Smooth muscle cell (in vitro differentiated cells): ENCODE measurements at regions not wholly inside any gene's neighbourhood (a gene's known extent, or its start where the extent isn't known, plus 50 kb on each side); places are given as distances from the start of the nearest gene placed in this dataset.

Source experiments
- DNase-seq: peaks from one replicate; lab custom pipeline; 2025; ENCODE audit not compliant: unreplicated experiment; lab: John Stamatoyannopoulos, UW
- H2AFZ ChIP-seq: fragments of 200-600 bp; sonication (generic); 2 replicates; pipeline ENCODE4 v1.6.0; 2016; ENCODE audit warnings: antibody characterized with exemption, low read depth, mild to moderate bottlenecking
- H3F3A ChIP-seq: fragments of 200-600 bp; sonication (generic); 2 replicates; pipeline ENCODE4 v1.6.0; 2017; ENCODE audit warnings: antibody characterized with exemption, low read depth
- H3K27ac ChIP-seq: fragments of 200-600 bp; sonication (generic); 2 replicates; pipeline ENCODE4 v1.5.1; 2016; ENCODE audit warnings: low read depth, mild to moderate bottlenecking
- H3K27me3 ChIP-seq: fragments of 200-600 bp; sonication (generic); 2 replicates; pipeline ENCODE4 v1.6.1; 2016; ENCODE audit warnings: low read depth, mild to moderate bottlenecking
- H3K36me3 ChIP-seq: fragments of 200-600 bp; sonication (generic); 2 replicates; pipeline ENCODE4 v1.5.1; 2016; ENCODE audit warnings: low read depth
- H3K4me1 ChIP-seq: fragments of 200-600 bp; sonication (generic); 2 replicates; pipeline ENCODE4 v1.5.1; 2016; ENCODE audit warnings: low read depth
- H3K4me2 ChIP-seq: fragments of 200-600 bp; sonication (generic); 2 replicates; pipeline ENCODE4 v1.6.0; 2016; ENCODE audit warnings: mild to moderate bottlenecking
- H3K4me3 ChIP-seq: fragments of 200-600 bp; sonication (generic); 2 replicates; pipeline ENCODE4 v1.5.1; 2016; ENCODE audit warnings: mild to moderate bottlenecking
- H3K79me2 ChIP-seq: fragments of 200-600 bp; sonication (generic); 2 replicates; pipeline ENCODE4 v1.6.0; 2016; ENCODE audit warnings: low read depth, mild to moderate bottlenecking
- H3K9ac ChIP-seq: fragments of 200-600 bp; sonication (generic); 2 replicates; pipeline ENCODE4 v1.6.0; 2016; ENCODE audit warnings: low read depth
- H3K9me3 ChIP-seq: fragments of 200-600 bp; sonication (generic); replicated peaks from 2 replicates; pipeline ENCODE4 v1.5.1; 2016; ENCODE audit warnings: low read depth
- H4K20me1 ChIP-seq: fragments of 200-600 bp; sonication (generic); 2 replicates; pipeline ENCODE4 v1.6.0; 2016; ENCODE audit warnings: low read depth
- CTCF ChIP-seq: fragments of 200-600 bp; sonication (generic); IDR thresholded peaks from 2 replicates; pipeline ENCODE4 v1.5.1; 2017; ENCODE audit warnings: borderline replicate concordance, mild to moderate bottlenecking, antibody characterized with exemption; ENCODE audit not compliant: insufficient read depth, poor library complexity, severe bottlenecking
- WGBS: methylation state at CpG from one replicate; pipeline ENCODE4 v1.1.7; 2016; ENCODE audit warnings: low lambda C conversion rate; 5-methylcytosine and 5-hydroxymethylcytosine counted together

GRCh38 chr12:132430838-132431774 lies 58.8 kb upstream of the FBRSL1 start:
- no peaks in the 10 kb centered on the region for H3K36me3 ChIP-seq
- no peak overlapping the region for H3K27ac ChIP-seq
- peaks cover 49% of the 10 kb centered on the region for H3K27me3 ChIP-seq
- H3K4me1 ChIP-seq: peaks cover 39% of the 10 kb centered on the region
- H2AFZ ChIP-seq: no peak overlapping the region
- H3K4me2 ChIP-seq: no peak overlapping the region
- no peaks in the 10 kb centered on the region for H3K79me2 ChIP-seq
- no peaks in the 10 kb centered on the region for H3K9me3 ChIP-seq
- no peak for TF ChIP-seq CTCF
- H3F3A ChIP-seq: no peaks in the 10 kb centered on the region
- no peak for DNase-seq
- no peak overlapping the region for H3K4me3 ChIP-seq
- H4K20me1 ChIP-seq: no peaks in the 10 kb centered on the region
- no peak overlapping the region for H3K9ac ChIP-seq
- 68% methylated on average over 39 of the region's 39 CpGs for WGBS

- no peak overlapping the region for H3K27ac ChIP-seq
- H3K4me3 ChIP-seq: no peak overlapping the region
- no peaks in the 10 kb centered on the region for H3K36me3 ChIP-seq
- no peak overlapping the region for H2AFZ ChIP-seq
- 25% methylated on average over 25 of the region's 25 CpGs for WGBS
- peak overlapping the region; percentile 24 for H3K4me2 ChIP-seq
- no peaks in the 10 kb centered on the region for H3K9me3 ChIP-seq
- no peak for DNase-seq
- H3K4me1 ChIP-seq: peaks cover 39% of the 10 kb centered on the region
- no peaks in the 10 kb centered on the region for H3F3A ChIP-seq
- no peak overlapping the region for H3K9ac ChIP-seq
- no peaks in the 10 kb centered on the region for H4K20me1 ChIP-seq
- H3K79me2 ChIP-seq: no peaks in the 10 kb centered on the region
- no peak for TF ChIP-seq CTCF
- H3K27me3 ChIP-seq: peaks cover 46% of the 10 kb centered on the region
These were observed 59.9 kb upstream of the FBRSL1 start for GRCh38 chr12:132429946-132430643.

- Histone ChIP-seq H3K4me1 (peaks cover 40% of the 10 kb centered on the region), H2AFZ (no peak overlapping the region), H3K4me2 (no peak overlapping the region), H3K9me3 (no peaks in the 10 kb centered on the region), H3K9ac (no peak overlapping the region), H4K20me1 (no peaks in the 10 kb centered on the region), H3K79me2 (no peaks in the 10 kb centered on the region), H3K36me3 (no peaks in the 10 kb centered on the region), H3F3A (no peaks in the 10 kb centered on the region), H3K27ac (no peak overlapping the region), H3K4me3 (no peak overlapping the region), H3K27me3 (peaks cover 41% of the 10 kb centered on the region)
- DNase-seq: no peak
- TF ChIP-seq CTCF: no peak
- 38% methylated on average over 10 of the region's 10 CpGs for WGBS
These were observed 60.4 kb upstream of the FBRSL1 start for GRCh38 chr12:132429602-132429945.
